Spleen (tissue), 7 donors: ENCODE measurements at regions not wholly inside any gene's neighbourhood (a gene's known extent, or its start where the extent isn't known, plus 50 kb on each side); places are given as distances from the start of the nearest gene placed in this dataset.

Experiments used
- CTCF ChIP-seq, 11 experiments: fragments of 200-600 bp in 7 of 11; fragments of 450-650 bp in 4 of 11; sonication (generic) in 4 of 11; IDR thresholded peaks in 8 of 11; conservative IDR thresholded peaks in 3 of 11; 1 replicate in 7 of 11; 2 replicates in 4 of 11; pipeline versions ENCODE4 v1.4.0 to v1.8.0; 2016 to 2021; ENCODE audit warnings: antibody characterized with exemption in 11 of 11, inconsistent platforms in 4 of 11, mild to moderate bottlenecking in 1 of 11
- POLR2A ChIP-seq, 3 donors: fragments of 450-650 bp; IDR thresholded peaks; one replicate each; pipeline ENCODE4 v1.5.1; 2017; ENCODE audit warnings: antibody characterized with exemption in 3 of 3, mild to moderate bottlenecking in 1 of 3
- POLR2AphosphoS5 ChIP-seq, 3 donors: sonication (generic); formaldehyde crosslinking; IDR thresholded peaks; one replicate each; pipeline ENCODE4 v1.5.1; 2017; ENCODE audit warnings: antibody characterized with exemption in 3 of 3
- donor health status: DM: no; HTN: no; CAD: no; lungs with moderate emphysema.
- donor health status: DM: no; HTN: no; CAD: no.
- donor health status: DM: no; HTN: no; CAD: no.

DNA sequence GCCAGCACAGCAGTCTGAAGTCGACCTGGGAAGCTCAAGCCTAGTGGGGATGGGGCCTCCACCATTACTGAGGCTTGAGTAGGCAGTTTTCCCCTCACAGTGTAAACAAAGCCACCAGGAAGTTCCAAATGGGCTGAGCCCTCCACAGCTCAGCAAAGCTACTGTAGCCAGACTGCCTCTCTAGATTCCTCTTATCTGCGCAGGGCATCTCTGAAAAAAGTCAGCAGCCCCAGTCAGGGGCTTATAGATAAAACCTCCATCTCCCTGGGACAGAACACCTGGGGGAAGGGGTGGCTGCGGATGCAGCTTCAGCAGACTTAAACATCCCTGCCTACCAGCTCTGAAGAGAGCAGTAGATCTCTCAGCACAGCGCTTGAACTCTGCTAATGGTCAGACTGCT is 218.4 kb upstream of the VRK2 start:
- TF ChIP-seq CTCF (IDR thresholded peaks at IDR 0.05 in 8 of 11, conservative IDR thresholded peaks at IDR 0.05 in 3 of 11) (no peak), POLR2AphosphoS5 (IDR thresholded peaks at IDR 0.05) (no peak), POLR2A (IDR thresholded peaks at IDR 0.05) (no peak)
